A549 (cell line): ENCODE measurements at regions not wholly inside any gene's neighbourhood (a gene's known extent, or its start where the extent isn't known, plus 50 kb on each side); places are given as distances from the start of the nearest gene placed in this dataset.

Experiments used
- ATAC-seq, 2 experiments: fragments of 200-7000 bp in 1 of 2; fragments of >200 bp in 1 of 2; cut with Nextera tagmentation in 1 of 2; cut with Tn5 transposase in 1 of 2; 3 replicates each; pipeline versions ENCODE4 v1.8.0 to v1.9.1; 2018 to 2020; ENCODE audit warnings: mild to moderate bottlenecking in 1 of 2, moderate library complexity in 1 of 2
- CTCF ChIA-PET: fragments of 300-600 bp; sonication (Branson Sonifier 250); formaldehyde crosslinking; extraction: SDS; loops from one replicate; lab custom pipeline; 2021; ENCODE audit warnings: antibody characterized with exemption, inconsistent platforms; lab: Yijun Ruan, JAX
- POLR2A ChIA-PET: fragments of 350-600 bp; formaldehyde crosslinking; extraction: SDS; loops from one replicate; lab custom pipeline; 2021; ENCODE audit warnings: antibody characterized with exemption, inconsistent platforms; lab: Yijun Ruan, JAX
- DNase-seq, 2 experiments: peaks; one replicate each; pipeline versions ENCODE4 v3.0.0 to v3.0.0-alpha.2; 2011 to 2016; ENCODE audit warnings: low read depth in 1 of 2, low spot score in 1 of 2
- FAIRE-seq: peaks from 2 replicates; lab custom pipeline; 2011; peaks lifted over from hg19 to GRCh38; lab: Jason Lieb, UNC
- H3K27ac ChIP-seq, 2 experiments: fragments of >200 bp; sonication (Bioruptor Twin); formaldehyde crosslinking; 3 replicates each; pipeline ENCODE4 v1.5.1; 2016 to 2017
- H3K4me1 ChIP-seq: fragments of >200 bp; sonication (Bioruptor Twin); formaldehyde crosslinking; 3 replicates; pipeline ENCODE4 v1.6.1; 2016
- H3K4me2 ChIP-seq: fragments of >200 bp; sonication (Bioruptor Twin); formaldehyde crosslinking; 3 replicates; pipeline ENCODE4 v1.6.1; 2016
- H3K4me3 ChIP-seq: fragments of >200 bp; sonication (Bioruptor Twin); formaldehyde crosslinking; 3 replicates; pipeline ENCODE4 v1.5.1; 2016
- H3K9me3 ChIP-seq: fragments of >200 bp; sonication (Bioruptor Twin); formaldehyde crosslinking; 3 replicates; pipeline ENCODE4 v1.6.1; 2016
- EHMT2 ChIP-seq: fragments of 200-600 bp; sonication (generic); IDR thresholded peaks from 2 replicates; pipeline ENCODE4 v1.6.1; 2016; ENCODE audit warnings: antibody characterized with exemption, low read depth, mild to moderate bottlenecking, moderate library complexity
- ESRRA ChIP-seq: fragments of 150-350 bp; IDR thresholded peaks from 2 replicates; pipeline ENCODE4 v1.6.1; 2014; ENCODE audit warnings: mild to moderate bottlenecking, low read length, borderline replicate concordance
- FOSB ChIP-seq: fragments of 250-450 bp; sonication (Bioruptor Pico); IDR thresholded peaks from 2 replicates; pipeline ENCODE4 v1.5.0; 2020; ENCODE audit warnings: mild to moderate bottlenecking, moderate library complexity
- FOSL2 ChIP-seq, 2 experiments: fragments of 450-650 bp in 1 of 2; fragments of >200 bp in 1 of 2; sonication (Bioruptor Twin) in 1 of 2; formaldehyde crosslinking; IDR thresholded peaks; 2 replicates each; pipeline versions ENCODE4 v1.5.0 to v1.6.1; 2016 to 2020; ENCODE audit warnings: mild to moderate bottlenecking in 1 of 2, moderate library complexity in 1 of 2
- GATA3 ChIP-seq: IDR thresholded peaks from 2 replicates; pipeline ENCODE4 v1.6.1; 2012; ENCODE audit warnings: borderline replicate concordance
- HDAC2 ChIP-seq: fragments of 200-600 bp; sonication (generic); IDR thresholded peaks from 2 replicates; pipeline ENCODE4 v1.6.1; 2016
- JUN ChIP-seq, 2 experiments: fragments of >200 bp; sonication (Bioruptor Twin); formaldehyde crosslinking; IDR thresholded peaks; 2 replicates in 1 of 2; 3 replicates in 1 of 2; pipeline ENCODE4 v1.6.1; 2016 to 2017
- JUNB ChIP-seq: fragments of >200 bp; sonication (Bioruptor Twin); formaldehyde crosslinking; IDR thresholded peaks from 2 replicates; pipeline ENCODE4 v1.6.1; 2016
- KDM1A ChIP-seq: fragments of 200-600 bp; sonication (generic); IDR thresholded peaks from 2 replicates; pipeline ENCODE4 v1.6.1; 2016; ENCODE audit warnings: low read depth, mild to moderate bottlenecking
- MAZ ChIP-seq: fragments of 150-350 bp; IDR thresholded peaks from 2 replicates; pipeline ENCODE4 v1.6.1; 2014; ENCODE audit warnings: antibody characterized with exemption, low read depth, low read length, borderline replicate concordance
- MYC ChIP-seq: IDR thresholded peaks from 2 replicates; pipeline ENCODE4 v1.6.1; 2012; ENCODE audit warnings: mild to moderate bottlenecking, inconsistent platforms, low read length, improper control_type of control experiment, borderline replicate concordance
- NR3C1 ChIP-seq: fragments of >200 bp; sonication (Bioruptor Twin); formaldehyde crosslinking; IDR thresholded peaks from 3 replicates; pipeline ENCODE4 v1.6.1; 2017
- PBX3 ChIP-seq: IDR thresholded peaks from 2 replicates; pipeline ENCODE4 v1.6.1; 2012
- RAD21 ChIP-seq, 2 experiments: fragments of >200 bp in 1 of 2; sonication (Bioruptor Twin) in 1 of 2; formaldehyde crosslinking in 1 of 2; IDR thresholded peaks in 1 of 2; conservative IDR thresholded peaks in 1 of 2; 2 replicates in 1 of 2; 3 replicates in 1 of 2; pipeline ENCODE4 v1.6.1; 2012 to 2018; ENCODE audit warnings: inconsistent platforms in 1 of 2
- TP53 ChIP-seq: fragments of 250-450 bp; sonication (Bioruptor Pico); IDR thresholded peaks from 2 replicates; pipeline ENCODE4 v1.5.0; 2021; ENCODE audit warnings: mild to moderate bottlenecking, moderate library complexity
- ZFP36 ChIP-seq: fragments of 450-650 bp; IDR thresholded peaks from 2 replicates; pipeline ENCODE4 v1.6.1; 2014; ENCODE audit warnings: borderline replicate concordance; ENCODE audit not compliant: partially characterized antibody
- ZSCAN20 ChIP-seq: fragments of 250-450 bp; sonication (Bioruptor Pico); IDR thresholded peaks from 2 replicates; pipeline ENCODE4 v1.8.0; 2022; ENCODE audit warnings: mild to moderate bottlenecking, moderate library complexity
- WGBS: methylation state at CpG from one replicate; pipeline ENCODE4 v1.1.6; 2017; ENCODE audit errors: missing lambda C conversion rate; 5-methylcytosine and 5-hydroxymethylcytosine counted together
- TF ChIP-seq, protein P1 (sequence below): fragments of >200 bp; sonication (Bioruptor Twin); formaldehyde crosslinking; IDR thresholded peaks from 3 replicates; pipeline ENCODE4 v1.5.1; 2016
- TF ChIP-seq, protein P2 (sequence below): IDR thresholded peaks from 2 replicates; pipeline ENCODE4 v1.6.1; 2012; ENCODE audit warnings: low read depth, borderline replicate concordance
- TF ChIP-seq, protein P3 (sequence below): fragments of 200-600 bp; sonication (generic); IDR thresholded peaks from 2 replicates; pipeline ENCODE4 v1.6.1; 2016; ENCODE audit warnings: antibody characterized with exemption, mild to moderate bottlenecking, moderate library complexity

- Histone ChIP-seq H3K9me3 (no peaks in the 10 kb centered on the region), H3K27ac (no peak overlapping the region), H3K4me3 (no peak overlapping the region), H3K4me1 (no peaks in the 10 kb centered on the region), H3K4me2 (no peak overlapping the region)
- FAIRE-seq (no peak), ATAC-seq (no peak), DNase-seq (no peak)
- WGBS, result 11% methylated on average over 8 of the region's 8 CpGs
- ChIA-PET POLR2A (no interaction called here), CTCF (no interaction called here)
- TF ChIP-seq RAD21 (conservative IDR thresholded peaks at IDR 0.05 in 1 of 2, IDR thresholded peaks at IDR 0.05 in 1 of 2) (no peak), ZSCAN20 (CRISPR knock-in tag) (no peak), EHMT2 (no peak), TP53 (CRISPR knock-in tag) (no peak), HDAC2 (no peak), FOSB (CRISPR knock-in tag) (no peak), ESRRA (no peak), PBX3 (no peak), MYC (no peak), GATA3 (no peak), KDM1A (no peak), MAZ (no peak), ZFP36 (no peak), FOSL2 (IDR thresholded peaks at IDR 0.05) (no peak), FOSL2 (CRISPR knock-in tag; IDR thresholded peaks at IDR 0.05) (no peak)
- TF ChIP-seq, protein P1, sequence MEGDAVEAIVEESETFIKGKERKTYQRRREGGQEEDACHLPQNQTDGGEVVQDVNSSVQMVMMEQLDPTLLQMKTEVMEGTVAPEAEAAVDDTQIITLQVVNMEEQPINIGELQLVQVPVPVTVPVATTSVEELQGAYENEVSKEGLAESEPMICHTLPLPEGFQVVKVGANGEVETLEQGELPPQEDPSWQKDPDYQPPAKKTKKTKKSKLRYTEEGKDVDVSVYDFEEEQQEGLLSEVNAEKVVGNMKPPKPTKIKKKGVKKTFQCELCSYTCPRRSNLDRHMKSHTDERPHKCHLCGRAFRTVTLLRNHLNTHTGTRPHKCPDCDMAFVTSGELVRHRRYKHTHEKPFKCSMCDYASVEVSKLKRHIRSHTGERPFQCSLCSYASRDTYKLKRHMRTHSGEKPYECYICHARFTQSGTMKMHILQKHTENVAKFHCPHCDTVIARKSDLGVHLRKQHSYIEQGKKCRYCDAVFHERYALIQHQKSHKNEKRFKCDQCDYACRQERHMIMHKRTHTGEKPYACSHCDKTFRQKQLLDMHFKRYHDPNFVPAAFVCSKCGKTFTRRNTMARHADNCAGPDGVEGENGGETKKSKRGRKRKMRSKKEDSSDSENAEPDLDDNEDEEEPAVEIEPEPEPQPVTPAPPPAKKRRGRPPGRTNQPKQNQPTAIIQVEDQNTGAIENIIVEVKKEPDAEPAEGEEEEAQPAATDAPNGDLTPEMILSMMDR, result no peak
- TF ChIP-seq, protein P2, sequence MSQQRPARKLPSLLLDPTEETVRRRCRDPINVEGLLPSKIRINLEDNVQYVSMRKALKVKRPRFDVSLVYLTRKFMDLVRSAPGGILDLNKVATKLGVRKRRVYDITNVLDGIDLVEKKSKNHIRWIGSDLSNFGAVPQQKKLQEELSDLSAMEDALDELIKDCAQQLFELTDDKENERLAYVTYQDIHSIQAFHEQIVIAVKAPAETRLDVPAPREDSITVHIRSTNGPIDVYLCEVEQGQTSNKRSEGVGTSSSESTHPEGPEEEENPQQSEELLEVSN, result no peak
- TF ChIP-seq, protein P3, sequence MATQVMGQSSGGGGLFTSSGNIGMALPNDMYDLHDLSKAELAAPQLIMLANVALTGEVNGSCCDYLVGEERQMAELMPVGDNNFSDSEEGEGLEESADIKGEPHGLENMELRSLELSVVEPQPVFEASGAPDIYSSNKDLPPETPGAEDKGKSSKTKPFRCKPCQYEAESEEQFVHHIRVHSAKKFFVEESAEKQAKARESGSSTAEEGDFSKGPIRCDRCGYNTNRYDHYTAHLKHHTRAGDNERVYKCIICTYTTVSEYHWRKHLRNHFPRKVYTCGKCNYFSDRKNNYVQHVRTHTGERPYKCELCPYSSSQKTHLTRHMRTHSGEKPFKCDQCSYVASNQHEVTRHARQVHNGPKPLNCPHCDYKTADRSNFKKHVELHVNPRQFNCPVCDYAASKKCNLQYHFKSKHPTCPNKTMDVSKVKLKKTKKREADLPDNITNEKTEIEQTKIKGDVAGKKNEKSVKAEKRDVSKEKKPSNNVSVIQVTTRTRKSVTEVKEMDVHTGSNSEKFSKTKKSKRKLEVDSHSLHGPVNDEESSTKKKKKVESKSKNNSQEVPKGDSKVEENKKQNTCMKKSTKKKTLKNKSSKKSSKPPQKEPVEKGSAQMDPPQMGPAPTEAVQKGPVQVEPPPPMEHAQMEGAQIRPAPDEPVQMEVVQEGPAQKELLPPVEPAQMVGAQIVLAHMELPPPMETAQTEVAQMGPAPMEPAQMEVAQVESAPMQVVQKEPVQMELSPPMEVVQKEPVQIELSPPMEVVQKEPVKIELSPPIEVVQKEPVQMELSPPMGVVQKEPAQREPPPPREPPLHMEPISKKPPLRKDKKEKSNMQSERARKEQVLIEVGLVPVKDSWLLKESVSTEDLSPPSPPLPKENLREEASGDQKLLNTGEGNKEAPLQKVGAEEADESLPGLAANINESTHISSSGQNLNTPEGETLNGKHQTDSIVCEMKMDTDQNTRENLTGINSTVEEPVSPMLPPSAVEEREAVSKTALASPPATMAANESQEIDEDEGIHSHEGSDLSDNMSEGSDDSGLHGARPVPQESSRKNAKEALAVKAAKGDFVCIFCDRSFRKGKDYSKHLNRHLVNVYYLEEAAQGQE, result no peak
Measured at GRCh38 chr5:15233566-15233965, 266.4 kb upstream of the FBXL7 start.

DNA sequence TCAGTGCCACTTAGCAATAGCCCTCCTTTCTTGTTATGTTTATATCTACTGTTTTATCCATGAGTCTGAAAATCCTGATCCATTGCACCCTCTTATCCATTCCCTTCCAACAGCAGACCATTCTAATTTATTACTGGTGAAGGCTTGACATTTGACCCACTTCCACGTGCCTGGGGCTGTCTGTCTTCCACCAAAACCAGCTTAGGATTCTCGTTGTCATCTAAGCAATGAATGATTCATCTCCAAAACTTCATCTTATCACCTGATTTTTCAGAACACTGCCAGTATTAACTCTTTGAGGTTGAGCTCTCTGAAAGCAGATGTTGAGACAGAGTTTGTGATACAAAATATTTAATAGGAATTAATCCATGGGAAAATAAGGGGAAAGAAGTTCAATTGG is 277.8 kb upstream of the FBXL7 start:
- POLR2A ChIA-PET, result no interaction called here
- WGBS, result 0% methylated on average over 2 of the region's 2 CpGs
- CTCF ChIA-PET, result no interaction called here
- ATAC-seq, result no peak
- FAIRE-seq, result no peak
- no peak overlapping the region for H3K27ac ChIP-seq
- DNase-seq, result no peak
- TF ChIP-seq NR3C1, result no peak
- TF ChIP-seq, protein P1, result no peak
- no peak for TF ChIP-seq JUN (IDR thresholded peaks at IDR 0.05)
- TF ChIP-seq, protein P2, result no peak
- no peak for TF ChIP-seq JUNB
- H3K9me3 ChIP-seq, result no peaks in the 10 kb centered on the region
- H3K4me3 ChIP-seq, result no peak overlapping the region
- no peak overlapping the region for H3K4me2 ChIP-seq
- H3K4me1 ChIP-seq, result no peaks in the 10 kb centered on the region
